HEK293 (cell line): ENCODE measurements at regions not wholly inside any gene's neighbourhood (a gene's known extent, or its start where the extent isn't known, plus 50 kb on each side); places are given as distances from the start of the nearest gene placed in this dataset.

Experiments
- CTCF ChIA-PET: fragments of 350-600 bp; formaldehyde crosslinking; extraction: SDS; loops from one replicate; lab custom pipeline; 2021; ENCODE audit warnings: antibody characterized with exemption; lab: Yijun Ruan, JAX
- POLR2A ChIA-PET: fragments of 300-600 bp; formaldehyde crosslinking; extraction: SDS; loops from one replicate; lab custom pipeline; 2020; ENCODE audit warnings: antibody characterized with exemption, inconsistent platforms; lab: Yijun Ruan, JAX
- H3K27ac ChIP-seq: fragments of 200-500 bp; sonication (Bioruptor generic); 2 replicates; pipeline ENCODE4 v1.5.1; 2014; ENCODE audit warnings: low read depth, low read length, control low read depth, inconsistent platforms; ENCODE audit errors: extremely low read depth
- H3K36me3 ChIP-seq, 2 experiments: fragments of 200-500 bp in 1 of 2; sonication (Bioruptor generic) in 1 of 2; 1 replicate in 1 of 2; 2 replicates in 1 of 2; pipeline ENCODE4 v1.5.1; 2014 to 2017; ENCODE audit warnings: inconsistent platforms in 2 of 2, low read length in 2 of 2; ENCODE audit not compliant: control insufficient read depth in 2 of 2, insufficient read depth in 1 of 2
- H3K4me1 ChIP-seq: fragments of 200-500 bp; sonication (Bioruptor generic); 2 replicates; pipeline ENCODE4 v1.5.1; 2014; ENCODE audit warnings: mild to moderate bottlenecking, low read length, inconsistent platforms; ENCODE audit not compliant: control insufficient read depth, insufficient read depth
- H3K4me3 ChIP-seq: 2 replicates; pipeline ENCODE4 v1.5.1; 2011; ENCODE audit warnings: low read depth, mild to moderate bottlenecking, control low read depth, low read length, moderate library complexity
- H3K9me3 ChIP-seq: fragments of 200-500 bp; sonication (Bioruptor generic); 2 replicates; pipeline ENCODE4 v1.5.1; 2014; ENCODE audit warnings: low read depth, low read length, inconsistent platforms; ENCODE audit not compliant: control insufficient read depth, insufficient read depth
- BCL11A ChIP-seq: fragments of 450-650 bp; formaldehyde crosslinking; IDR thresholded peaks from 2 replicates; pipeline ENCODE4 v1.5.1; 2016; ENCODE audit warnings: low read depth, missing biosample characterization, missing genetic modification characterization
- GFI1B ChIP-seq: fragments of 450-650 bp; formaldehyde crosslinking; IDR thresholded peaks from 2 replicates; pipeline ENCODE4 v1.5.1; 2016; ENCODE audit warnings: missing biosample characterization, missing genetic modification characterization
- HIC1 ChIP-seq: fragments of 450-650 bp; formaldehyde crosslinking; IDR thresholded peaks from 2 replicates; pipeline ENCODE4 v1.5.1; 2016; ENCODE audit warnings: missing biosample characterization, missing genetic modification characterization
- HOXA7 ChIP-seq: sonication (generic); formaldehyde crosslinking; IDR thresholded peaks from 2 replicates; pipeline ENCODE4 v1.8.1; 2022; ENCODE audit warnings: missing genetic modification reagents, borderline replicate concordance
- HOXD13 ChIP-seq: sonication (generic); formaldehyde crosslinking; IDR thresholded peaks from 2 replicates; pipeline ENCODE4 v1.8.0; 2022; ENCODE audit warnings: missing genetic modification reagents, borderline replicate concordance
- MYNN ChIP-seq: fragments of 450-650 bp; formaldehyde crosslinking; IDR thresholded peaks from 2 replicates; pipeline ENCODE4 v1.5.1; 2016; ENCODE audit warnings: missing biosample characterization, missing genetic modification characterization, borderline replicate concordance
- OSR2 ChIP-seq: fragments of 450-650 bp; formaldehyde crosslinking; IDR thresholded peaks from 2 replicates; pipeline ENCODE4 v1.5.1; 2016; ENCODE audit warnings: missing biosample characterization, missing genetic modification characterization
- PRDM10 ChIP-seq: fragments of 450-650 bp; formaldehyde crosslinking; IDR thresholded peaks from 2 replicates; pipeline ENCODE4 v1.5.1; 2016; ENCODE audit warnings: missing biosample characterization, missing genetic modification characterization
- SALL2 ChIP-seq: fragments of 450-650 bp; formaldehyde crosslinking; IDR thresholded peaks from 2 replicates; pipeline ENCODE4 v1.5.0; 2017; ENCODE audit warnings: missing biosample characterization, mild to moderate bottlenecking, missing genetic modification characterization, borderline replicate concordance
- ZBTB21 ChIP-seq: fragments of 450-650 bp; formaldehyde crosslinking; IDR thresholded peaks from 2 replicates; pipeline ENCODE4 v1.5.1; 2017; ENCODE audit warnings: missing biosample characterization, missing genetic modification characterization
- ZNF10 ChIP-seq: fragments of 450-650 bp; formaldehyde crosslinking; IDR thresholded peaks from 2 replicates; pipeline ENCODE4 v1.5.1; 2017; ENCODE audit warnings: missing biosample characterization, missing genetic modification characterization
- ZNF16 ChIP-seq: fragments of 450-650 bp; formaldehyde crosslinking; IDR thresholded peaks from 2 replicates; pipeline ENCODE4 v1.5.1; 2016; ENCODE audit warnings: low read depth, missing biosample characterization, missing genetic modification characterization
- ZNF175 ChIP-seq: fragments of 450-650 bp; formaldehyde crosslinking; IDR thresholded peaks from 2 replicates; pipeline ENCODE4 v1.5.1; 2016; ENCODE audit warnings: missing biosample characterization, missing genetic modification characterization
- ZNF324 ChIP-seq: fragments of 450-650 bp; formaldehyde crosslinking; IDR thresholded peaks from 2 replicates; pipeline ENCODE4 v1.5.1; 2016; ENCODE audit warnings: missing biosample characterization, missing genetic modification characterization
- ZNF354C ChIP-seq: fragments of 450-650 bp; formaldehyde crosslinking; IDR thresholded peaks from 2 replicates; pipeline ENCODE4 v1.5.1; 2016; ENCODE audit warnings: missing biosample characterization, missing genetic modification characterization, low read depth, borderline replicate concordance
- ZNF366 ChIP-seq: fragments of 450-650 bp; formaldehyde crosslinking; conservative IDR thresholded peaks from 2 replicates; pipeline ENCODE4 v1.5.1; 2016; ENCODE audit warnings: missing biosample characterization, missing genetic modification characterization
- ZNF398 ChIP-seq: fragments of 450-650 bp; formaldehyde crosslinking; IDR thresholded peaks from 2 replicates; pipeline ENCODE4 v1.5.1; 2017; ENCODE audit warnings: missing biosample characterization, missing genetic modification characterization
- ZNF416 ChIP-seq: fragments of 450-650 bp; formaldehyde crosslinking; IDR thresholded peaks from 2 replicates; pipeline ENCODE4 v1.5.1; 2016; ENCODE audit warnings: missing biosample characterization, missing genetic modification characterization
- ZNF501 ChIP-seq: fragments of 450-650 bp; formaldehyde crosslinking; IDR thresholded peaks from 2 replicates; pipeline ENCODE4 v1.5.1; 2016; ENCODE audit warnings: missing biosample characterization, missing genetic modification characterization
- ZNF560 ChIP-seq: fragments of 450-650 bp; formaldehyde crosslinking; IDR thresholded peaks from 2 replicates; pipeline ENCODE4 v1.5.1; 2017; ENCODE audit warnings: missing biosample characterization, missing genetic modification characterization, borderline replicate concordance
- ZNF596 ChIP-seq: fragments of 450-650 bp; IDR thresholded peaks from 2 replicates; pipeline ENCODE4 v1.5.0; 2018; ENCODE audit warnings: missing biosample characterization, mild to moderate bottlenecking, missing genetic modification characterization, moderate library complexity
- ZNF660 ChIP-seq: fragments of 450-650 bp; IDR thresholded peaks from 2 replicates; pipeline ENCODE4 v1.5.1; 2018; ENCODE audit warnings: missing biosample characterization, mild to moderate bottlenecking, missing genetic modification characterization
- ZNF707 ChIP-seq: fragments of 450-650 bp; formaldehyde crosslinking; IDR thresholded peaks from 2 replicates; pipeline ENCODE4 v1.5.1; 2016; ENCODE audit warnings: missing biosample characterization, missing genetic modification characterization
- ZNF776 ChIP-seq: fragments of 450-650 bp; formaldehyde crosslinking; IDR thresholded peaks from 2 replicates; pipeline ENCODE4 v1.5.0; 2017; ENCODE audit warnings: missing biosample characterization, missing genetic modification characterization, borderline replicate concordance
- ZSCAN16 ChIP-seq: fragments of 450-650 bp; formaldehyde crosslinking; IDR thresholded peaks from 2 replicates; pipeline ENCODE4 v1.5.1; 2016; ENCODE audit warnings: missing biosample characterization, missing genetic modification characterization
- ZXDB ChIP-seq: fragments of 450-650 bp; formaldehyde crosslinking; IDR thresholded peaks from 2 replicates; pipeline ENCODE4 v1.5.1; 2016; ENCODE audit warnings: missing biosample characterization, missing genetic modification characterization
- TF ChIP-seq, protein P1 (sequence below): fragments of 450-650 bp; formaldehyde crosslinking; IDR thresholded peaks from 2 replicates; pipeline ENCODE4 v1.5.1; 2017; ENCODE audit warnings: missing biosample characterization, missing genetic modification characterization

DNA sequence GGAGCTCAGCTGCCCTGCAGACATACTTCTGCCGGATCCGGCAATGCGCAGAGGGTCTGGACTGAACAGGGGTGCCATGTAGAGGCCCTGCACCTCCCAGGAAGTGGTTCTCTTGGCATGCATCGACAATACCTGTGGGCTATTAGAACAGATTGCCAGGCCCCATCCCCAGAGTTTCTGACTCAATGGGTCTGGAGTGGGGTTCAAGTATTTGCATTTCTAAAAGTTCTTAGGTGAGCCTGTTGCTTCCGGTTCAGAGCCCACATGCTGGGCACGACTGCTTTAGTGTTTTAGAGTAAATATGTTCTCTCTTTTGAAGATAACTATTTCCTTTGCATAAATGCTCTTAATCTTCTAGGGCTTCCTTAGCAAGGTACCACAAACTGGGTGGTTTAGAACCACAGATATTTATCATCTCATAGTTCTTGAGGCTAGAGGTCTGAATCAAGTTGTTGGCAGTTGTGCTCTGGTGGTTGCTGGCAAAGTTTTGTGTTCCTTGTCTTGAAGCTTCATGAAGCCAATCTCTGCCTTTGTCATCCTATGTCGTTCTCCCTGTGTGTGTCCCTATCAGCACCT is 435.5 kb downstream of the TCERG1L start (continued):
- TF ChIP-seq ZNF776 (tag by site-specific recombination) (no peak), ZBTB21 (tag by site-specific recombination) (no peak), HOXA7 (no peak), OSR2 (tag by site-specific recombination) (no peak), HOXD13 (CRISPR knock-in tag) (no peak), ZNF324 (tag by site-specific recombination) (no peak), MYNN (no peak), ZNF354C (tag by site-specific recombination) (no peak)

DNA sequence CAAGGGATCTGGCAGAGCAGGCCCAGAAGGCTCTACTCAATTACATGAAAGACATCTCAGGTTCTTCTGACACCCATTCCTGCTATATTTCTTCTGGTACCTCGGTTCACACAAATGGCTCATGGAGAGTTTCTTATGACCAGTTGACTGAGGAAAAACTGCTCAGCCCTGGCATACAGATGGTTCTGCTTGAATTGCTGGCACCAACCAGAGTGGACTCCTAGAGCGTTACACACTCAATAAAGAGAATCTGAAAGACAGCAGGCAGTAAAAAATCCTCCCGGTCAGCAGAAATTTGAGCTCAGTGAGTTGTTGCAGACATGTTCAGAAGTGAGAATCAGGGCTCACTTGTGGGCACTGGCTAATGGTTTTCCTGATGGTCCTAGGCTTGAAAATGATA is 434.4 kb downstream of the TCERG1L start:
- Histone ChIP-seq H3K4me3 (no peak overlapping the region), H3K4me1 (no peaks in the 10 kb centered on the region), H3K27ac (no peak overlapping the region), H3K9me3 (no peaks in the 10 kb centered on the region), H3K36me3 (no peaks in the 10 kb centered on the region)
- TF ChIP-seq HIC1: no peak
- TF ChIP-seq ZNF398 (tag by site-specific recombination): no peak
- no peak for TF ChIP-seq ZNF660 (tag by site-specific recombination)
- no peak for TF ChIP-seq ZXDB
- no peak for TF ChIP-seq ZNF16 (tag by site-specific recombination)
- no peak for TF ChIP-seq ZNF10 (tag by site-specific recombination)
- ChIA-PET POLR2A (no interaction called here), CTCF (interaction anchor here (0.6 kb wide), 1 partner anchor 242 kb away, joined by 3 read pairs; no protein-coding TSS in a partner anchor)

DNA sequence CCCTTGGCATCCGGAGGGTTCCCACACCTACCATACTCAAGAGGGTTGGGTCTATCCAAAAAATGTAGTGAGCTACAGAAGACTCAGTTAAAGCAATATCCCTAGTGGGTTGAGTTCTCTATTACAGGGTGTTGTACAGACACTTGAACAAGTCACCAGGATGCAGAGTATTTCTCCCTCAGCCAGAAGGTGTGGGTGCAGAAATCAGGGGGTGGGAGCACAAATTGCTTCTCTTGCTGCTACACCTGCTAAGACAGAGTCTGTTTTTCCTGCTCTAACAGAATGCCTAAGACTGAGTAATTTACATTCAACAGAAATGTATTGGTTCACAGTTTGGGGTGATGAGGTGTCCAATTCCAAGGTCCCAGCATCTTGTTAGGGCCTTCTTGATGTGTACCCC is 433.4 kb downstream of the TCERG1L start:
- H3K36me3 ChIP-seq: no peaks in the 10 kb centered on the region
- H3K9me3 ChIP-seq: no peaks in the 10 kb centered on the region
- TF ChIP-seq ZNF560 (tag by site-specific recombination) (no peak), ZSCAN16 (tag by site-specific recombination) (no peak), ZNF596 (tag by site-specific recombination) (no peak), ZNF707 (no peak), ZNF501 (tag by site-specific recombination) (no peak), ZNF175 (tag by site-specific recombination) (no peak), BCL11A (tag by site-specific recombination) (no peak), PRDM10 (no peak), ZNF366 (no peak), GFI1B (tag by site-specific recombination) (no peak), SALL2 (tag by site-specific recombination) (no peak), ZNF416 (tag by site-specific recombination) (no peak)
- TF ChIP-seq, protein P1, sequence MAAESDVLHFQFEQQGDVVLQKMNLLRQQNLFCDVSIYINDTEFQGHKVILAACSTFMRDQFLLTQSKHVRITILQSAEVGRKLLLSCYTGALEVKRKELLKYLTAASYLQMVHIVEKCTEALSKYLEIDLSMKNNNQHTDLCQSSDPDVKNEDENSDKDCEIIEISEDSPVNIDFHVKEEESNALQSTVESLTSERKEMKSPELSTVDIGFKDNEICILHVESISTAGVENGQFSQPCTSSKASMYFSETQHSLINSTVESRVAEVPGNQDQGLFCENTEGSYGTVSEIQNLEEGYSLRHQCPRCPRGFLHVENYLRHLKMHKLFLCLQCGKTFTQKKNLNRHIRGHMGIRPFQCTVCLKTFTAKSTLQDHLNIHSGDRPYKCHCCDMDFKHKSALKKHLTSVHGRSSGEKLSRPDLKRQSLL (tag by site-specific recombination): no peak
- no peaks in the 10 kb centered on the region for H3K4me1 ChIP-seq
- H3K4me3 ChIP-seq: no peak overlapping the region
- H3K27ac ChIP-seq: no peak overlapping the region
- CTCF ChIA-PET: no interaction called here
- POLR2A ChIA-PET: no interaction called here
